Thyroid gland (tissue), 4 donors: ENCODE measurements at regions not wholly inside any gene's neighbourhood (a gene's known extent, or its start where the extent isn't known, plus 50 kb on each side); places are given as distances from the start of the nearest gene placed in this dataset.

Experiments
- POLR2A ChIP-seq, 2 donors: fragments of 450-650 bp; IDR thresholded peaks; one replicate each; pipeline ENCODE4 v1.6.1; 2017; ENCODE audit warnings: antibody characterized with exemption in 2 of 2, mild to moderate bottlenecking in 2 of 2, moderate library complexity in 1 of 2
- TF ChIP-seq, protein P1 (sequence below), 6 experiments: fragments of 200-600 bp in 3 of 6; fragments of 450-650 bp in 3 of 6; sonication (generic) in 3 of 6; IDR thresholded peaks; one replicate each; pipeline ENCODE4 v1.5.1; 2016 to 2019; ENCODE audit warnings: antibody characterized with exemption in 6 of 6, mild to moderate bottlenecking in 2 of 6, inconsistent platforms in 1 of 6, moderate library complexity in 1 of 6

DNA sequence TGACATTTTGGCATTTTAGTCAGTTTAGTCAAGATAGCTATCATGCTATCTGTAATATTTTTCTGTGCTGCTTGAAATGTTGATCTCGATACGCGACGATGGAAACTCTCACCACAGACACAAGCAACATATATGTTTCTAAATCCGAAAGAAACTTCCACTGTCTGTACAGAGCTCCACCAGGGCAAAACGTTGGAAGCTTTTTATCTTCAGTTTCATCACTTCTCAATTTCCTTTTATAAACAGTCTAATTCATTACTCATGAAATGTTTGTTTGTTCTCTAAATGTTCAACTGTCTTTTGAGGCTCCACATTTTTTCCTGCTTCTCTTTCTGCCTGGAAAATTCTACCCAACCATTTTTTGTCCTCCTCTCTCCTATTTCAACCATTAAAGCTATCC, 737.6 kb downstream of the SLC16A7 start:
- TF ChIP-seq POLR2A (IDR thresholded peaks at IDR 0.05), result no peak
- TF ChIP-seq, protein P1, sequence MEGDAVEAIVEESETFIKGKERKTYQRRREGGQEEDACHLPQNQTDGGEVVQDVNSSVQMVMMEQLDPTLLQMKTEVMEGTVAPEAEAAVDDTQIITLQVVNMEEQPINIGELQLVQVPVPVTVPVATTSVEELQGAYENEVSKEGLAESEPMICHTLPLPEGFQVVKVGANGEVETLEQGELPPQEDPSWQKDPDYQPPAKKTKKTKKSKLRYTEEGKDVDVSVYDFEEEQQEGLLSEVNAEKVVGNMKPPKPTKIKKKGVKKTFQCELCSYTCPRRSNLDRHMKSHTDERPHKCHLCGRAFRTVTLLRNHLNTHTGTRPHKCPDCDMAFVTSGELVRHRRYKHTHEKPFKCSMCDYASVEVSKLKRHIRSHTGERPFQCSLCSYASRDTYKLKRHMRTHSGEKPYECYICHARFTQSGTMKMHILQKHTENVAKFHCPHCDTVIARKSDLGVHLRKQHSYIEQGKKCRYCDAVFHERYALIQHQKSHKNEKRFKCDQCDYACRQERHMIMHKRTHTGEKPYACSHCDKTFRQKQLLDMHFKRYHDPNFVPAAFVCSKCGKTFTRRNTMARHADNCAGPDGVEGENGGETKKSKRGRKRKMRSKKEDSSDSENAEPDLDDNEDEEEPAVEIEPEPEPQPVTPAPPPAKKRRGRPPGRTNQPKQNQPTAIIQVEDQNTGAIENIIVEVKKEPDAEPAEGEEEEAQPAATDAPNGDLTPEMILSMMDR (IDR thresholded peaks at IDR 0.05), result no peak
